ENCODE measurements at regions not wholly inside any gene's neighbourhood (a gene's known extent, or its start where the extent isn't known, plus 50 kb on each side); places are given as distances from the start of the nearest gene placed in this dataset.

GRCh38 chr13:27008733-27009132 lies 162.9 kb downstream of the USP12 start:
- TF ChIP-seq CTCF (conservative IDR thresholded peaks at IDR 0.05): no peak
- no peak for DNase-seq
- Mint-ChIP-seq H3K27me3 (ENCODE audit: insufficient read depth) (peaks cover 41% of the 10 kb centered on the region), H3K27ac (no peak overlapping the region), H3K4me1 (peaks cover 19% of the 10 kb centered on the region), H3K36me3 (ENCODE audit: low read depth) (no peaks in the 10 kb centered on the region), H3K4me3 (no peak overlapping the region), H3K9me3 (no peaks in the 10 kb centered on the region)
- H3K4me3 ChIP-seq (ENCODE audit: low read length): no peak overlapping the region
- H3K9ac ChIP-seq (ENCODE audit: extremely low read depth, low read length, poor library complexity, severe bottlenecking): no peak overlapping the region
- no peak overlapping the region for H3K27ac ChIP-seq (ENCODE audit: low read depth, low read length)
- no peaks in the 10 kb centered on the region for H3K36me3 ChIP-seq (ENCODE audit: control insufficient read depth, insufficient read depth, low read length)
- peaks cover 79% of the 10 kb centered on the region for H3K27me3 ChIP-seq (ENCODE audit: control insufficient read depth, insufficient read depth, low read length, poor library complexity, severe bottlenecking)
- H3K9me3 ChIP-seq (ENCODE audit: control insufficient read depth, low read length): no peaks in the 10 kb centered on the region
- peaks cover 7% of the 10 kb centered on the region for H3K4me1 ChIP-seq (ENCODE audit: control insufficient read depth, insufficient read depth, low read length)
- 83 to 92% methylated on average over 1 to 3 of the region's 3 CpGs for WGBS, 2 experiments (ENCODE audit: insufficient coverage in 1 of 2, insufficient read length in 1 of 2)

GRCh38 chr13:27007166-27007565 lies 164.4 kb downstream of the USP12 start:
- Histone ChIP-seq H3K4me3 (ENCODE audit: low read length) (no peak overlapping the region), H3K27ac (ENCODE audit: low read depth, low read length) (no peak overlapping the region), H3K27me3 (ENCODE audit: control insufficient read depth, insufficient read depth, low read length, poor library complexity, severe bottlenecking) (peaks cover 67% of the 10 kb centered on the region), H3K36me3 (ENCODE audit: control insufficient read depth, insufficient read depth, low read length) (no peaks in the 10 kb centered on the region), H3K4me1 (ENCODE audit: control insufficient read depth, insufficient read depth, low read length) (peaks cover 7% of the 10 kb centered on the region), H3K9ac (ENCODE audit: extremely low read depth, low read length, poor library complexity, severe bottlenecking) (no peak overlapping the region), H3K9me3 (ENCODE audit: control insufficient read depth, low read length) (no peaks in the 10 kb centered on the region)
- Mint-ChIP-seq H3K27ac (no peak overlapping the region), H3K4me1 (peaks cover 19% of the 10 kb centered on the region), H3K9me3 (no peaks in the 10 kb centered on the region), H3K27me3 (ENCODE audit: insufficient read depth) (peaks cover 54% of the 10 kb centered on the region), H3K36me3 (ENCODE audit: low read depth) (no peaks in the 10 kb centered on the region), H3K4me3 (peak overlapping the region; percentile 51)
- DNase-seq: peak; percentile 53
- TF ChIP-seq CTCF (conservative IDR thresholded peaks at IDR 0.05): no peak
- 53 to 68% methylated on average over 5 to 12 of the region's 12 CpGs for WGBS, 2 experiments (ENCODE audit: insufficient coverage in 1 of 2, insufficient read length in 1 of 2)

- H3K4me1 ChIP-seq (ENCODE audit: control insufficient read depth, insufficient read depth, low read length): peaks cover 5% of the 10 kb centered on the region
- peaks cover 67% of the 10 kb centered on the region for H3K27me3 ChIP-seq (ENCODE audit: control insufficient read depth, insufficient read depth, low read length, poor library complexity, severe bottlenecking)
- Mint-ChIP-seq H3K4me3 (peak overlapping the region; percentile 51), H3K27me3 (ENCODE audit: insufficient read depth) (peaks cover 57% of the 10 kb centered on the region), H3K9me3 (no peaks in the 10 kb centered on the region), H3K4me1 (peaks cover 18% of the 10 kb centered on the region), H3K36me3 (ENCODE audit: low read depth) (no peaks in the 10 kb centered on the region), H3K27ac (no peak overlapping the region)
- TF ChIP-seq CTCF (conservative IDR thresholded peaks at IDR 0.05): no peak
- 7 to 13% methylated on average over 13 to 29 of the region's 29 CpGs for WGBS, 2 experiments (ENCODE audit: insufficient coverage in 1 of 2, insufficient read length in 1 of 2)
- DNase-seq: peak; percentile 77
- H3K9me3 ChIP-seq (ENCODE audit: control insufficient read depth, low read length): no peaks in the 10 kb centered on the region
- no peak overlapping the region for H3K27ac ChIP-seq (ENCODE audit: low read depth, low read length)
- no peak overlapping the region for H3K9ac ChIP-seq (ENCODE audit: extremely low read depth, low read length, poor library complexity, severe bottlenecking)
- H3K4me3 ChIP-seq (ENCODE audit: low read length): peak overlapping the region; percentile 72
- no peaks in the 10 kb centered on the region for H3K36me3 ChIP-seq (ENCODE audit: control insufficient read depth, insufficient read depth, low read length)
Measured at GRCh38 chr13:27006519-27007161, 165.0 kb downstream of the USP12 start.
